ENCODE measurements at regions not wholly inside any gene's neighbourhood (a gene's known extent, or its start where the extent isn't known, plus 50 kb on each side); places are given as distances from the start of the nearest gene placed in this dataset.

DNA sequence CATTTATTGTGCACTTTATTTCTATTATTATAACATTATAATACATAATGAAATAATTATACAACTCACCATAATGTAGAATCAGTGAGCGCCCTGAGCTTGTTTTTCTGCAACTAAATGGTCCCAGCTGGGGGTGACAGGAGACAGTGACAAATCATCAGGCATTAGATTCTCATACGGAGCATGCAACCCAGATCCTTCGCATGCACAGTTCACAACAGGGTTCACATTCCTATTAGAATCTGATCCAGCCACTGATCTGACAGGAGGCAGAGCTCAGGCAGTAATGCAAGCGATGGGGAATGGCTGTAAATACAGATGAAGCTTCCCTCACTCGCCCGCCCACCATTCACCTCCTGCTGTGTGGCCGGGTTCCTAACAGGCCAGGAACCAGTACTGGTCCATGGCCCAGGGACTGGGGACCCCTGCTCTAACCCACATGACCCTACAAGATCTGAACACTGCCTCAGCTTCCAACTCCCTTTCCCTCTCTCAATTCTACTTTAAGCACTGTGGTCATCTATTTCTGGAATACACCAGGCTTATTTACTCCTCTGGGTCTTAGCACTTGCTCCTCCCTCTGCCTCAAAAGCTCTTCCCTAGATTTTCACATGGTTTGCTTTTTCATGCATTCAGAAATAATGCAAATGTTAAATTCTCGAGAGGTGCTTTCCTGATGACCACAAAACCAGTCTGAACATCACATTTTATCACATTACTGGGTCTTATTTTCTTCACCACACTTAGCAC, 166.8 kb upstream of the HCCS start:
- no peak for DNase-seq
- Histone ChIP-seq H3K27me3 (no peaks in the 10 kb centered on the region), H3K4me3 (no peak overlapping the region), H3K36me3 (no peaks in the 10 kb centered on the region), H3K9me3 (no peaks in the 10 kb centered on the region)

DNA sequence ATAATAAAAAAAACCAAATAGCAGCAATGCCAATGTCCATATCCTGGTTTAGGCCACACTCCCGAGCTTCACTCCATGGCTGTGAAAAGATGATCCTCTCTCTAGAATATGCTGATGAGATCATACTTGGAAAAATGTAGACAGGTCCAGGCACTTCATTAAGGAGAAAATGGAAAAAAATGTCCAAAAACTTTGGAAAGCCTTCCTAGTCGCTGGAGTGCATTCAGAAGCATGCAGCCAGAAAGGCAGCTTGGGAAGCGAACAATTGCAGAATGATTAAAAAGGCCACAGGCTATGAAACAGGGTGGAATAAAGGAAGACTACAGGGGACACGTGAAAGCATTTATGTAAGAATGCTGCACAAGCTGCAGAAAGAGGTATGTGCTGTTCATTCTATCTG, 165.6 kb upstream of the HCCS start:
- Histone ChIP-seq H3K4me3 (no peak overlapping the region), H3K36me3 (no peaks in the 10 kb centered on the region), H3K9me3 (no peaks in the 10 kb centered on the region), H3K27me3 (no peaks in the 10 kb centered on the region)
- peak; percentile 2 for DNase-seq

DNA sequence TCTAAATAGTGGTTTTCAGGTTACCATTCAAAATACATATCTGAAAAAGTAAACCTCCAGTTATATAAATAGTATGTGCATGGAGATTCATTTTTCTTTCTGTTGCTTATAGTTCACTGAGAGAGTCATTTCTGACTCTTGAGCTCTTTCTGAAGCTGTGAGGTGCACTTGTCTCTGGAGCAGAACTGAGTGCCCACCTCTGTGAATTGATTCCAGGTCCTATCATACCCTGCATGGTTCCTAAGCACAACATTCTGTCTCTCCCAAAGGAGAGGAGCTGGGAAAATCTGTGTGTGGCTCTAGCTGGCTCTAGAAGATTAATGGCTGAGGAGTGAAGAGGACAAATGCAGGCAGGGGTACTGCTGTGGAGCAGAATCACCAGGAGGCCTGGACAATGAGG, 161.6 kb upstream of the HCCS start:
- Histone ChIP-seq H3K9me3 (no peaks in the 10 kb centered on the region), H3K36me3 (no peaks in the 10 kb centered on the region), H3K4me3 (no peak overlapping the region), H3K27me3 (no peaks in the 10 kb centered on the region)
- no peak for DNase-seq

DNA sequence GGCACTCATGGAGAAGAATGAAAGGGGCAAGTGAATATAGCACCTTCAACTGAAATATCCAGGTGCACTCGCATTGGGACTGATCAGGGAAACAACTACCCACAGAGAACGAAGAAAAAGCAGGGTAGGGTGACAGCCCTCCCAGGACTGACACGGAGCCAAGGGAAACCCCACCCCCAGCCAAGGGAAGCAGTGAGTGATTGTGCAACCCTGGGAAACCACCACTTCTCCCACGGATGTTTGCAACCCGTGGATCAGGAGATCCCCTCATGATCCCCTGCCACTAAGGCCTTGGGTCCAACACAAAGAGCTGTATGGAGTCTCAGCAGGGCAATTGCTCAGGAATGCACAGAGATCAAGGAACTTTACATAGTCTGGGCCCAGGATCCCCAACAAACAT, 158.5 kb upstream of the HCCS start:
- H3K4me3 ChIP-seq = no peak overlapping the region
- no peaks in the 10 kb centered on the region for H3K27me3 ChIP-seq
- DNase-seq = no peak
- peaks cover 5% of the 10 kb centered on the region; the same call in 1 of the 2 replicates for H3K9me3 ChIP-seq
- H3K36me3 ChIP-seq = no peaks in the 10 kb centered on the region

DNA sequence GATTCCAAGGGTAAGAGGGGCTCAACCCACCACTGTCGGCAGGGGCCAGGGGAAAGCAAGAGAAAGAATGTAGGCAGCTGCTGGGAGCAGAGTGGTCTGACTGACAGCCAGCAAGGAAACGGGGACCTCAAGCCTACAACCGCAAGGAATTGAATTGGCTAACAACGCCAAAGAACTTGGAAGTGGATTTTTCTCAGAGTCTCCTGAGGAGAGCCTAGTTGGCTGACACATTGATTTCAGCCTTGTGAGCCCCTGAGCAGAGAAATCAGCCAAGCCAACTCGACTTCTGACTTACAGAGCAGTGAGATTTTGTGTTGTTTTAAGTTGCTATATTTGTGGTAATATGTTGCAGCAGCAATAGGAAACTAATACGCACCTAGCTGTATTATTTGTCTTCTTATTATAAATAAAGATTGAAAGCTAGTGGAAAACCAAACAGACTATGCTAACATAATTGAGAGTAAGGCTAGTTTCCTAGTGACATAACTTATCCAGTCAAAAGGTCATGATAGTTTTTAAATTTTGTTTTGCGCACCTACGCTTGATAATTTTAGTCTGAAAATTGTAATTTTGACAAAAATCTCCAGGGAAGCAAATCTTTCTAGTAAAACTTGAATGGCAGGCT, 145.8 kb upstream of the HCCS start:
- Histone ChIP-seq H3K36me3 (no peaks in the 10 kb centered on the region), H3K9me3 (no peaks in the 10 kb centered on the region), H3K4me3 (no peak overlapping the region), H3K27me3 (no peaks in the 10 kb centered on the region)
- no peak for DNase-seq

DNA sequence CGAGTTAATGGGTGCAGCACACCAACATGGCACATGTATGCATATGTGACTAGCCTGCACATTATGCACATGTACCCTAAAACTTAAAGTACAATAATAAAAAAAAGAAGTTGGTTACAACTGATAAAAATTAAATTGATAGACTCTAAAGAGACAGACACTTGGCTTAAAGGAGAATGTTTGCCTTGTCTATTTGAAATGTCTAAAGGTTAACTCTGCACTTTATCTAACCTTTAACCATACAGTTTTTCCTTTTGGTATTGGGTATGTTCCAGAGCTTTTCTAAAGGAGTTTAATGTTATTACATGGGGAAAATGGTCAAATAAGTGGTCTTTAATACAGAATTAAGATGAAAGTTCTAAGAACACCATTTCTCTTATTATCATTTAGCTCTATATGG, 145.1 kb upstream of the HCCS start:
- Histone ChIP-seq H3K9me3 (no peaks in the 10 kb centered on the region), H3K27me3 (no peaks in the 10 kb centered on the region), H3K36me3 (no peaks in the 10 kb centered on the region), H3K4me3 (no peak overlapping the region)
- DNase-seq = no peak

DNA sequence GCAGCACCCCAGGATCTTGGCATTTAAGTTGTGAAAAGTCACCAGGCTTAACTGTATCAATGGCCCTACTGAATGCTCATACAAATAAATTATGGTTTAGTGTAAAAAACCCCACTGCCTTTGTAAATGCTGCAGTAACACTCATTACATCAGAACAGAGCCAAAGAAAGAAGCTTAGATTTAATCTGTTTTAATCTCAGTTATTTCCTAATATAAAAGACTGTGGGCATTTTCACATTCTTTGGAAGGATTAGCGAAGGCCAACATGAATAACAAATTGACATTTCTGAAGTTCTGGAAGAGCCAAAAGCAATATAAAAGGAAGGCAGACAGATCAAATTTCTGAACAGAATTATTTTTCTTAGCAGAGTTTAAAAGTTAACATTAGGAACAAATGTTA, 140.0 kb upstream of the HCCS start:
- no peak for DNase-seq
- H3K27me3 ChIP-seq = no peaks in the 10 kb centered on the region
- no peak overlapping the region for H3K4me3 ChIP-seq
- H3K36me3 ChIP-seq = no peaks in the 10 kb centered on the region
- H3K9me3 ChIP-seq = no peaks in the 10 kb centered on the region

DNA sequence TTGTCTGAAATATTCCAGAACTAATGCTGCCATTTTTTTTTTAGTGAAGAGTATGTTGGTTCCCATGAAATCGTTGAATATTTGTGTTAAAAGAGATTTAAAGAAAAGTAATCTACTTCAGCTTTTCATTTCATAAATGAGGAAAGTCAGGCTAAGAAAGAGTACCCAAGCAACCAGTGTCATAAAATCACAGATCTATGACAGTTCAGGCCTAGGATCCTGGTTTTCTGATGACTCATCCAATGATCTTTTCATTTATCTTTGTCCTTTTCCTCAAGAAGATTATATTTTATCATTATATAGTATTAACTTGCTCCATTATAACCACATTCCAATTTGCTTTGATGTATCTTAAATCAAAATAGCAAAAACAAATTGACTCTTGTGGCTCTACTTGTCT, 139.4 kb upstream of the HCCS start:
- no peak for DNase-seq
- no peaks in the 10 kb centered on the region for H3K9me3 ChIP-seq
- H3K4me3 ChIP-seq = no peak overlapping the region
- H3K27me3 ChIP-seq = no peaks in the 10 kb centered on the region
- no peaks in the 10 kb centered on the region for H3K36me3 ChIP-seq

DNA sequence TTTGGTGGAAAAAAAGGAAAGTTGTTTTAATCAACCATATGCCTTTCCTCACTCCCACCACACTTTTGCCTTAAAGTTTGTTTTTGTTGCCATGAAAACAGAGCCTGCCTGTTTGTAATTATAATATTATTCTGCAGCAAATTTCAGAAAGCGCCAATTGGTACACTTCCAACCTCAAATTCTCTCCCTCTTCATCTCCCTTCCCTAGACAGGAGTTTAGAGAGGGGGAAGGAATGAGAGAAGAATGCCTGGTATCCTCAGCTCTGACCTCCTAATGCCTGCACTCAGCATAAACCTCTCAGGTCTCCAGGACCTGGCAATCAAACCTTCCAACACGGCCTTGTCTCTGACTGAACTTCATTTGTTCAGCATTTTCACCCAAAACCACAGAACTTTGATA, 138.4 kb upstream of the HCCS start:
- no peak overlapping the region for H3K4me3 ChIP-seq
- H3K9me3 ChIP-seq = no peaks in the 10 kb centered on the region
- DNase-seq = no peak
- H3K27me3 ChIP-seq = no peaks in the 10 kb centered on the region
- no peaks in the 10 kb centered on the region for H3K36me3 ChIP-seq

DNA sequence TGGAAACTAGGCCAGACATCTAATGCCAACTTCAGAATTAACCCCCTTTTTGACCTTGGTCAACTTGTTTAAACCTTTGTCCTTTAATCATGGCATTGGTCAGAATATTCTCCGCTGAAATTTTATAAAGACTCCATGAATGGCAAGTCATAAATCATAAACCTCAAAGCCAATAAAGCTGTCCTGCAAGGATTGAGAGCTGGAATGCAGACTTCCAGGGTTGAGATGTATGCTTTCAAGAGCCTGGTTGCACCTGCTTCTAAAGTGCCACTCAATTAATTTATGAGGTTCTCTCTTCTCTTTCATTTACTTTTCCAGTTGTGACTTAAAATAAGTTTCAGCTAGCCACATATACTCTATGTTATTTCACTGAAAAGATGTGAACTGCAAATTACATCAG, 136.2 kb upstream of the HCCS start:
- Histone ChIP-seq H3K27me3 (no peaks in the 10 kb centered on the region), H3K9me3 (no peaks in the 10 kb centered on the region), H3K36me3 (no peaks in the 10 kb centered on the region), H3K4me3 (no peak overlapping the region)
- no peak for DNase-seq

DNA sequence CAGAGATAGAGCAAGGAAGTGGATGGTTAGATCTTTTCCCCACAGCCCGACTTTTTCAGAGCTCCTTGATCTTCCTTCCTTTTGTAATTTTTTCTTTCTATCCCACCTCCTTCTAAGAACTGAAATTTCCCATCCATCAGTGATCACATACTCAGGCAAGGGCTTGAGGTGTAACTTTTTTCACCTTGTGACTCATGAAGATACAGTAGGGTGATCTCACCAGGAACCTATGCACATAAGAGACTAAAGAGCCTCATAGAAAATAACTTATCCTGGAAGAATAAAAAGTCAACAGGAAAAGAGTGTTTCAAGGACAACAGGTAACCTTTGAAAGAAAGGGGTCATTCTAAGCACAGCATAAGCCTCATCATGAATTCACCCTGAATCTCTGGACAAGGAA, 131.2 kb upstream of the HCCS start:
- Histone ChIP-seq H3K36me3 (no peaks in the 10 kb centered on the region), H3K4me3 (no peak overlapping the region), H3K27me3 (no peaks in the 10 kb centered on the region), H3K9me3 (no peaks in the 10 kb centered on the region)
- no peak for DNase-seq

DNA sequence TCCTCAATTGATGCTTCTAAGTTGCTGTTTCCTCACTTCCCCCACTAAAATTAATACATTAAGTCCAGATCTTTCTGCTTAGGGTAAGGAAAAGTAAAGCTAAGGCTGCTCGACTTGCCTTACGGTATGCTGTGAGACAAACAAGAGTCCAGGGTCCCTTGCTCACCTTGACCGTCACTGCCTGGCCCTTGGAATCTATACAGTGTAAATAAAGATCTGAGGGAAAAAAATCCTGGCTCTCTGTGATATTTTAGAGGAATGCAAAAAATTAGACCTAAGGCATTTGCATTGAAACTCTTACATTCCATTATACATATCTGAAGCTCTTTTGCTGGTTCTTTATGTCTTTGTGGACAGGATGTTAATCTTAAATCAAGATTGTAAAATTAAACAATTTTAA, 129.6 kb upstream of the HCCS start:
- H3K4me3 ChIP-seq = no peak overlapping the region
- no peaks in the 10 kb centered on the region for H3K27me3 ChIP-seq
- H3K36me3 ChIP-seq = no peaks in the 10 kb centered on the region
- no peaks in the 10 kb centered on the region for H3K9me3 ChIP-seq
- DNase-seq = no peak

DNA sequence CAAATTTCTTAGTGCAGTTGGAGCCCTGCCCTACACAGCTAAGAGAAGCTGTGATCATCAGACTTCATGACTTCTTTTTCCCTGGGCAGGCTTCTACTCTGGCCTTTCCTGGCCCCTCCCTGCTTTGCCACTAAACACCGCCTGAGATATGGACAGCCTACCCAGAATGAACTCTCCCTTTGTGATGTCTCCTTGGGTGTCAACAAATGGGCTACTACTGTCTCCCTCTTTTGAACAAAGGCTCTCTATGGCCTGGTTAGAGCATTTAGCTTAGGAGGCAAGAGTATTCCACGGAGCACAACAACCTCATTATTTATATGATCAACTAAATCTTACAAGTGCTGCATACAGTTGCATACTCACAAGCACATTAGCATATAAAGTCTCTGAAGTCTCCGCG, 127.6 kb upstream of the HCCS start:
- Histone ChIP-seq H3K36me3 (no peaks in the 10 kb centered on the region), H3K4me3 (no peak overlapping the region), H3K9me3 (no peaks in the 10 kb centered on the region), H3K27me3 (no peaks in the 10 kb centered on the region)
- no peak for DNase-seq

DNA sequence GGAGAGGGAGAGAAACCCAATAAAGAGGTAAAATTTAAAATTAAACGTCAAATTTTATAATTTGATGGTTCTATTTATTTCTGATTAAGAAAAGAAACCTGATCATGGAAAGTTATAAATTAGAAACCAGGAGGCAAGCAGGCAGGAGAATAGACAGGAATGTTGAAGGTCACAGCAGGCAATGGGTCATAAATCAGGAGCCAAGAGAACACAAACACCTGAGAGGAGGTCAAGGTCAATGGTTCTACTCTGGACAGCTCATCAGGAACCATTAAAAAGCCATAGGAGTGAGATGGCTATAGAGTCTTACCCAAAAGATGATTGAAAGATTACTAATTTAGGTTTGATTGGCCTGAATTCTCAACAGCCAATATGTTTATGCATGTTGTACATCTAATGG, 126.9 kb upstream of the HCCS start:
- no peak overlapping the region for H3K4me3 ChIP-seq
- DNase-seq = no peak
- no peaks in the 10 kb centered on the region for H3K9me3 ChIP-seq
- H3K36me3 ChIP-seq = no peaks in the 10 kb centered on the region
- H3K27me3 ChIP-seq = no peaks in the 10 kb centered on the region

DNA sequence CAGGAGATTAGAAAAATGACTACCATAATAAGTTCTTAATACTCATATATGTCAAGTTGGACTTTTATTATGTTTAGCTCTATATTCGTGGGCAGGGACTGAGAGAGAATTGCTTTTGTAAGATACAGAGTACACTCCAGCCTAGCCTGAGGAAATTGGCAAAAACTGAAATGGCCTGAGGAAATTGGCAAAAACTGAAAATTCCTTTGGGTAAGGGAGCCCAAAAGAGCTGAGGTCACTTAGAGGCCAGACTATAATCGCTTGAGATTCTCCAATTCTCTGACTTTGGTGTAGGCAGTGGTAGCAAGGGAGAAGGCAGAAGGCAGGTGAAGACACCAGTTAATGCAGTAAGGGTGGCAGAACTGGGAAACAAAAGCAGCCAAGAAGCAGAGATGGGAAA, 124.5 kb upstream of the HCCS start:
- no peak for DNase-seq
- no peaks in the 10 kb centered on the region for H3K9me3 ChIP-seq
- no peaks in the 10 kb centered on the region for H3K36me3 ChIP-seq
- no peaks in the 10 kb centered on the region for H3K27me3 ChIP-seq
- no peak overlapping the region for H3K4me3 ChIP-seq

DNA sequence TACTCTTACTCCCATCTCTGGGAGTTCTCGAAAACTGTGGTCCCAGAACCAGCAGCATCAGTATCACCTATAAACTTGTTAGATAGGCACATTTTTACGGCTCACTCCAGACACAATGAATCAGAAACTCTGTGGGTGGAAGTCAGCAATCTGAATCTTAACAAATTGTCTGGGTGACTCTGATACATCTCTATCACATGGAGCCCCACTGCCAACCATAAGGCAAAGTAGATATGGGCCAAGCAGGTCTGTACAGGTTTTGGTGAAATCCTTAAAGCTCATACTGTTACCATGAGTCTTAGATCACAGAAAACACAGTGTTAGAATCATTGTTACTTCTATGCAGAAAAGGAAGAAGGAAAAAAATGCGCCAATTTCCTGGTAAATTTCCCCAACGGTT, 122.5 kb upstream of the HCCS start:
- DNase-seq = no peak
- H3K4me3 ChIP-seq = no peak overlapping the region

DNA sequence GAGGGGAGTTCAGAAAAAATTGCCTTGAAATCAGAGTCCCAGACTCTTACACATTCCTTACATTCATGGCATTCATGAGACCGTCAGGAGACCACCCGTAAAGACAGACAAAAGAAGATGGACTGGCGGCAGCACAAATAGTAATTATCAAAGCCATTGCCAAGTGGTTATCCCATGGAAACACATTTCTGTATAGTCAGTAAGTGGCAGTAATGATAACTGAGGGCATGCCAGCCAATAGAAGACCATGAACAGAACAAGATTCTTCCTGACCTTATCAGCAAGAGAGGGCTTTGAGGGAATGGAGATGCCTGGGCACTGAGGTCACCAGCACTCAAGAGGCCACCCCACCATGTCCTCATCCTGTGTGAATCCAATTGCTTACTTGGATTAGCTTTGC, 121.7 kb upstream of the HCCS start:
- DNase-seq = no peak
- Histone ChIP-seq H3K27me3 (no peaks in the 10 kb centered on the region), H3K9me3 (no peaks in the 10 kb centered on the region), H3K4me3 (no peak overlapping the region), H3K36me3 (no peaks in the 10 kb centered on the region)

More for the DNA sequence above, 122.5 kb upstream of the HCCS start:
- Histone ChIP-seq H3K27me3 (no peaks in the 10 kb centered on the region), H3K36me3 (no peaks in the 10 kb centered on the region), H3K9me3 (no peaks in the 10 kb centered on the region)

DNA sequence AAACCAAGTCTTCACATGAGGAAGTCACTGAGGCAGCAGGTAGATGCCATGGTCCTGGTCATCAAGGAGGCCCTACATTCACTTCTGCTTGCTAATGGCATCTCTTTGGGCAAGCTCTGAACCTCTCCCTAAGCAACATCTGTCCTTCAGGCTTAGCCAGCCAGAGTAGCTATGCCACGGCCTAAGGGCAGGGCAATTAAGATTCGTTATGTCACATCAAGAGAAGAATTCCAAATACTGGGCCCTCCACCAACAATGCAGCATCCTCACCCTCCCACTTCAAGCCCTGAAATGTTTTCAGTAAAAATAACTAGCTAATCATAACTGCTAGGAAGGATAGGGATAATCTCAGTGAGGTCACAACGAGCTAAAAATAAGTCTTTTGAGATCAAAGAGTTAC, 120.7 kb upstream of the HCCS start:
- Histone ChIP-seq H3K27me3 (no peaks in the 10 kb centered on the region), H3K9me3 (no peaks in the 10 kb centered on the region), H3K36me3 (no peaks in the 10 kb centered on the region), H3K4me3 (no peak overlapping the region)
- DNase-seq = no peak

Data from MG63 (cell line).